H1 (cell line): ENCODE measurements at regions not wholly inside any gene's neighbourhood (a gene's known extent, or its start where the extent isn't known, plus 50 kb on each side); places are given as distances from the start of the nearest gene placed in this dataset.

Source experiments
- CTCF ChIA-PET: fragments of 300-600 bp; sonication (Branson Sonifier 250); formaldehyde crosslinking; loops from one replicate; lab custom pipeline; 2021; ENCODE audit not compliant: partially characterized antibody; lab: Charles Lee
- POLR2A ChIA-PET: fragments of 300-600 bp; sonication (Branson Sonifier 250); formaldehyde crosslinking; loops from one replicate; lab custom pipeline; 2021; ENCODE audit warnings: inconsistent platforms; ENCODE audit not compliant: partially characterized antibody; lab: Charles Lee
- DNase-seq, 2 experiments: peaks; one replicate each; pipeline versions ENCODE4 v3.0.0 to v3.0.0-alpha.2; 2010 to 2022; ENCODE audit warnings: low spot score in 2 of 2, low read depth in 1 of 2, mixed read lengths in 1 of 2
- FAIRE-seq: peaks from 2 replicates; lab custom pipeline; 2011; peaks lifted over from hg19 to GRCh38; lab: Jason Lieb, UNC
- H2AFZ ChIP-seq: 2 replicates; pipeline ENCODE4 v1.8.1; 2012; ENCODE audit warnings: low read length, inconsistent platforms
- H2AK5ac ChIP-seq: 2 replicates; pipeline ENCODE4 v1.6.1; 2013; ENCODE audit warnings: low read depth, low read length
- H2BK120ac ChIP-seq: replicated peaks from 2 replicates; pipeline ENCODE3; 2013; ENCODE audit warnings: low read depth, low read length, inconsistent platforms
- H2BK12ac ChIP-seq: 2 replicates; pipeline ENCODE4 v1.6.1; 2013; ENCODE audit warnings: low read depth, low read length
- H2BK15ac ChIP-seq: 2 replicates; pipeline ENCODE4 v1.6.1; 2013; ENCODE audit warnings: low read length
- H2BK20ac ChIP-seq: 2 replicates; pipeline ENCODE4 v1.6.1; 2013; ENCODE audit warnings: low read length
- H2BK5ac ChIP-seq: 2 replicates; pipeline ENCODE4 v1.6.1; 2013; ENCODE audit warnings: low read depth, low read length
- H3K14ac ChIP-seq: 2 replicates; pipeline ENCODE4 v1.6.1; 2013; ENCODE audit warnings: inconsistent platforms; ENCODE audit not compliant: insufficient read length
- H3K18ac ChIP-seq: 2 replicates; pipeline ENCODE4 v1.6.1; 2013; ENCODE audit warnings: low read length; ENCODE audit errors: extremely low read depth
- H3K23ac ChIP-seq: 2 replicates; pipeline ENCODE4 v1.6.1; 2013; ENCODE audit warnings: inconsistent platforms; ENCODE audit not compliant: insufficient read length
- H3K23me2 ChIP-seq: 2 replicates; pipeline ENCODE4 v1.6.1; 2013; ENCODE audit warnings: low read depth, low read length
- H3K27ac ChIP-seq: 2 replicates; pipeline ENCODE4 v1.6.1; 2011; ENCODE audit warnings: low read depth, low read length, inconsistent platforms
- H3K27me3 ChIP-seq, 4 experiments: replicated peaks in 1 of 4; 1 replicate in 1 of 4; 2 replicates in 3 of 4; pipeline versions ENCODE4 v1.6.1 to v1.8.1; 2011 to 2013; ENCODE audit warnings: low read length in 3 of 4, mild to moderate bottlenecking in 3 of 4, inconsistent platforms in 2 of 4, mixed read lengths in 2 of 4, moderate library complexity in 1 of 4; ENCODE audit not compliant: control insufficient read depth in 3 of 4, insufficient read depth in 3 of 4; ENCODE audit errors: extremely low read depth in 1 of 4
- H3K36me3 ChIP-seq, 4 experiments: 2 replicates each; pipeline versions ENCODE4 v1.6.1 to v1.8.1; 2011 to 2013; ENCODE audit warnings: mild to moderate bottlenecking in 4 of 4, low read length in 3 of 4, moderate library complexity in 2 of 4, control low read depth in 1 of 4, inconsistent platforms in 1 of 4; ENCODE audit not compliant: insufficient read depth in 4 of 4, control insufficient read depth in 2 of 4
- H3K4ac ChIP-seq: replicated peaks from 2 replicates; pipeline ENCODE3; 2013; ENCODE audit warnings: low read length, low read depth, mixed read lengths, inconsistent platforms; ENCODE audit not compliant: insufficient read length
- H3K4me1 ChIP-seq, 4 experiments: replicated peaks in 1 of 4; 1 replicate in 1 of 4; 2 replicates in 3 of 4; pipeline versions ENCODE4 v1.6.1 to v1.8.1; 2011 to 2013; ENCODE audit warnings: low read length in 3 of 4, inconsistent platforms in 2 of 4, mixed read lengths in 1 of 4; ENCODE audit not compliant: insufficient read depth in 4 of 4, control insufficient read depth in 3 of 4
- H3K4me2 ChIP-seq, 2 experiments: 2 replicates each; pipeline versions ENCODE4 v1.6.1 to v1.8.1; 2011 to 2013; ENCODE audit warnings: low read depth in 2 of 2, low read length in 2 of 2, control low read depth in 1 of 2, inconsistent platforms in 1 of 2, mild to moderate bottlenecking in 1 of 2; ENCODE audit not compliant: insufficient read depth in 1 of 2
- H3K4me3 ChIP-seq, 4 experiments: fragments of 200-600, 300-600 bp in 1 of 4; sonication (generic), shearing (Covaris generic), sonication (Bioruptor Twin) in 1 of 4; 2 replicates each; pipeline versions ENCODE4 v1.5.1 to v1.8.1; 2011 to 2016; ENCODE audit warnings: low read length in 4 of 4, low read depth in 3 of 4, control low read depth in 2 of 4, inconsistent platforms in 2 of 4, mild to moderate bottlenecking in 2 of 4, mixed read lengths in 1 of 4, moderate library complexity in 1 of 4; ENCODE audit not compliant: insufficient read depth in 2 of 4; ENCODE audit errors: extremely low read depth in 1 of 4
- H3K56ac ChIP-seq: replicated peaks from 2 replicates; pipeline ENCODE3; 2013; ENCODE audit warnings: low read depth, mild to moderate bottlenecking, mixed read lengths, low read length, inconsistent platforms; ENCODE audit not compliant: insufficient read length
- H3K79me1 ChIP-seq: 2 replicates; pipeline ENCODE4 v1.6.1; 2013; ENCODE audit warnings: low read depth, low read length, control low read depth
- H3K79me2 ChIP-seq, 2 experiments: 2 replicates each; pipeline versions ENCODE4 v1.6.1 to v1.8.1; 2012 to 2013; ENCODE audit warnings: low read length in 2 of 2, mild to moderate bottlenecking in 2 of 2, inconsistent platforms in 1 of 2; ENCODE audit not compliant: insufficient read depth in 2 of 2, control insufficient read depth in 1 of 2
- H3K9ac ChIP-seq, 4 experiments: replicated peaks in 1 of 4; 1 replicate in 1 of 4; 2 replicates in 3 of 4; pipeline versions ENCODE4 v1.6.1 to v1.8.1; 2011 to 2013; ENCODE audit warnings: low read depth in 3 of 4, low read length in 3 of 4, control low read depth in 2 of 4, mild to moderate bottlenecking in 2 of 4, moderate library complexity in 2 of 4, inconsistent platforms in 1 of 4; ENCODE audit errors: extremely low read depth in 1 of 4
- H3K9me3 ChIP-seq, 2 experiments: 2 replicates each; pipeline versions ENCODE4 v1.6.1 to v1.8.1; 2012 to 2013; ENCODE audit warnings: mild to moderate bottlenecking in 2 of 2, moderate library complexity in 2 of 2, control low read depth in 1 of 2, inconsistent platforms in 1 of 2, low read depth in 1 of 2, low read length in 1 of 2, mixed read lengths in 1 of 2; ENCODE audit not compliant: insufficient read depth in 2 of 2
- H4K20me1 ChIP-seq, 2 experiments: replicated peaks in 1 of 2; 2 replicates each; pipeline versions ENCODE3 to v1.8.1; 2011 to 2013; ENCODE audit warnings: inconsistent platforms in 2 of 2, low read length in 2 of 2, mild to moderate bottlenecking in 1 of 2; ENCODE audit not compliant: insufficient read depth in 2 of 2, control insufficient read depth in 1 of 2
- H4K5ac ChIP-seq: 2 replicates; pipeline ENCODE4 v1.6.1; 2013; ENCODE audit warnings: low read length, low read depth, mixed read lengths, inconsistent platforms; ENCODE audit not compliant: insufficient read length
- H4K8ac ChIP-seq: 2 replicates; pipeline ENCODE4 v1.8.0; 2013; ENCODE audit warnings: mild to moderate bottlenecking, moderate library complexity, low read length, inconsistent platforms; ENCODE audit not compliant: insufficient read depth; ENCODE audit errors: extremely low read depth
- H4K91ac ChIP-seq: replicated peaks from 2 replicates; pipeline ENCODE3; 2013; ENCODE audit warnings: low read length, mixed read lengths, inconsistent platforms; ENCODE audit not compliant: insufficient read length
- E2F6 ChIP-seq: IDR thresholded peaks from 2 replicates; pipeline ENCODE4 v1.6.1; 2012; ENCODE audit warnings: inconsistent platforms
- KDM1A ChIP-seq: fragments of 200-600, 300-600 bp; sonication (generic); IDR thresholded peaks from 2 replicates; pipeline ENCODE4 v1.7.1; 2016; ENCODE audit warnings: mild to moderate bottlenecking, low read length, borderline replicate concordance
- KDM5A ChIP-seq: fragments of 200-600 bp; IDR thresholded peaks from 2 replicates; pipeline ENCODE4 v1.7.1; 2012; ENCODE audit warnings: mild to moderate bottlenecking, low read length, inconsistent platforms, mixed read lengths
- NANOG ChIP-seq: IDR thresholded peaks from 2 replicates; pipeline ENCODE4 v1.6.1; 2011; ENCODE audit warnings: low read length, low read depth, mild to moderate bottlenecking, inconsistent platforms; ENCODE audit not compliant: insufficient read depth, poor library complexity, severe bottlenecking
- RNF2 ChIP-seq: fragments of 200-900, 300-1000 bp; sonication (generic); IDR thresholded peaks from 2 replicates; pipeline ENCODE4 v1.7.1; 2016; ENCODE audit warnings: borderline replicate concordance, low read depth, mild to moderate bottlenecking, antibody characterized with exemption, low read length; ENCODE audit not compliant: poor library complexity, severe bottlenecking; ENCODE audit errors: missing control alignments
- WGBS, 2 experiments: shearing (Covaris generic) in 1 of 2; methylation state at CpG; one replicate each; pipeline versions ENCODE4 v1.1.6 to v1.1.7; 2013 to 2015; ENCODE audit warnings: low lambda C conversion rate in 2 of 2, mixed read lengths in 2 of 2, inconsistent platforms in 1 of 2, low coverage in 1 of 2, missing lambda C conversion rate in 1 of 2; ENCODE audit not compliant: insufficient replicate concordance in 2 of 2, insufficient coverage in 1 of 2, insufficient read length in 1 of 2; ENCODE audit errors: extremely low coverage in 1 of 2, missing lambda C conversion rate in 1 of 2; 5-methylcytosine and 5-hydroxymethylcytosine counted together

DNA sequence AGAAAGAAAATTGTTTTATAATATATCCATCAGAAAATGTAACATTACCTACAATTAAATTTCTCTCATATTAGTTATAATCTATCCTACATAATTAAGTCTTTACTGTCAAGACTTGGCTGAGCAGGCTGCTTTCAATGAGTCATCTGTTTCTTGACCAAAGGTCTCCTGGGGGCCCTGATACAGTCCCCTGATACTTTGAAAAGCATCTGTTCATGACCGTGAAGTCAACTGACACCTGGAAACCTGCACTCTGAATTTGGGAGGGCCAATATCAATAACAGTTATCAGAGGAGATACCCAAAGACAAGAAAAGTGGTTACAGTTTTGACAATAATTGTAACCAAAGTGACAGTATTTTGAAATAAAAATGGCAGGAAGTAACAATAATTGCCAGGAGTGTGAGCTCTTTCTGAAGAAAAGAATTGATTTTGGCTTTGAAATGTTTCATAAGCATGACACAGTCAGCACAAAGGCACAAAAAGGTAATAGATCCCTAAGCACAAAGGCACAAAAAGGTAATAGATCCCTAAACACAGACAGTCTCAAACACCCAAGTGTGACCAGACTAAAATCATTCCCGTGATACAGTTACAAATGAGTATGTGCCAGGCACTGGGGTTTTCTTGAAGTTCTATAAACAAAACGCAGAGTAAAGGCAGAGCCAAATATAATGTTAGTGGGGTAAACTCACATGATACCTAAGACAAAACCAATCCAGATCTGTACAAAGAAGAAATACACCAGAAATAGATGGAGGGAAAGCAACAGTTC, 260.7 kb downstream of the PLOD2 start:
- Histone ChIP-seq H3K36me3 (no peaks in the 10 kb centered on the region), H3K23ac (no peak overlapping the region), H4K91ac (no peak overlapping the region), H2BK20ac (no peak overlapping the region), H3K79me2 (no peaks in the 10 kb centered on the region), H3K9ac (no peak overlapping the region), H3K56ac (no peak overlapping the region), H3K4ac (no peak overlapping the region), H3K79me1 (no peaks in the 10 kb centered on the region), H2BK5ac (no peak overlapping the region), H2AFZ (no peak overlapping the region), H2BK120ac (no peak overlapping the region), H3K14ac (no peak overlapping the region), H3K23me2 (no peaks in the 10 kb centered on the region), H3K27ac (no peak overlapping the region), H4K20me1 (no peaks in the 10 kb centered on the region), H3K9me3 (no peaks in the 10 kb centered on the region), H4K8ac (no peak overlapping the region), H3K4me3 (no peak overlapping the region), H2BK15ac (no peak overlapping the region), H4K5ac (no peak overlapping the region), H3K4me2 (no peak overlapping the region), H3K18ac (no peak overlapping the region), H3K4me1 (no peaks in the 10 kb centered on the region; a peak in 1 of 7 replicates), H3K27me3 (no peaks in the 10 kb centered on the region), H2AK5ac (no peak overlapping the region), H2BK12ac (no peak overlapping the region)
- DNase-seq, result no peak
- ChIA-PET POLR2A (no interaction called here), CTCF (interaction anchor here (0.6 kb wide), 1 partner anchor 35 kb away, joined by 3 read pairs; no protein-coding TSS in a partner anchor)
- FAIRE-seq, result no peak
- WGBS, 2 experiments, result 68% methylated on average over 3 of the region's 3 CpGs; no CpG with 5 or more reads in 1 of the 2 experiments
- no peak for TF ChIP-seq E2F6
- TF ChIP-seq RNF2, result no peak
- TF ChIP-seq KDM1A, result no peak
- no peak for TF ChIP-seq NANOG
- no peak for TF ChIP-seq KDM5A
